PC-9 (cell line): ENCODE measurements at regions not wholly inside any gene's neighbourhood (a gene's known extent, or its start where the extent isn't known, plus 50 kb on each side); places are given as distances from the start of the nearest gene placed in this dataset.

Experiments used
- BruUV-seq: library from RNA; stranded (reverse); fragments of 400-500 nt; replicated peaks from 2 replicates; lab custom pipeline; 2021; lab: Mats Ljungman, UMichigan
- CTCF ChIA-PET: fragments of 300-600 bp; sonication (Branson Sonifier 250); formaldehyde crosslinking; loops from one replicate; lab custom pipeline; 2022; ENCODE audit warnings: antibody characterized with exemption; lab: Charles Lee
- POLR2A ChIA-PET: fragments of 300-600 bp; sonication (Branson Sonifier 250); formaldehyde crosslinking; loops from one replicate; lab custom pipeline; 2022; ENCODE audit warnings: antibody characterized with exemption; ENCODE audit not compliant: unreplicated experiment; lab: Charles Lee
- DNase-seq, 2 experiments: peaks; one replicate each; pipeline versions ENCODE4 v3.0.0 to v3.0.0-alpha.2; 2015 to 2022; ENCODE audit warnings: mixed read lengths in 1 of 2
- H2AFZ ChIP-seq: fragments of 200-600 bp; sonication (generic); 2 replicates; pipeline ENCODE4 v1.8.1; 2017; ENCODE audit warnings: antibody characterized with exemption
- H3F3A ChIP-seq: fragments of 200-600 bp; sonication (generic); 2 replicates; pipeline ENCODE4 v1.8.1; 2017; ENCODE audit warnings: antibody characterized with exemption, mild to moderate bottlenecking, low read depth; ENCODE audit not compliant: insufficient read depth
- H3K27ac ChIP-seq: fragments of 200-600 bp; sonication (generic); 2 replicates; pipeline ENCODE4 v1.6.1; 2016; ENCODE audit warnings: mixed run types
- H3K27me3 ChIP-seq: fragments of 200-600 bp; sonication (generic); 2 replicates; pipeline ENCODE4 v1.6.1; 2016; ENCODE audit warnings: low read depth, mixed run types; ENCODE audit not compliant: insufficient read depth
- H3K36me3 ChIP-seq: fragments of 200-600 bp; sonication (generic); 2 replicates; pipeline ENCODE4 v1.6.1; 2016; ENCODE audit warnings: low read depth, mixed run types
- H3K4me1 ChIP-seq: fragments of 200-600 bp; sonication (generic); replicated peaks from 2 replicates; pipeline ENCODE4 v1.6.1; 2016; ENCODE audit warnings: mixed run types; ENCODE audit not compliant: insufficient read depth
- H3K4me2 ChIP-seq: fragments of 200-600 bp; sonication (generic); 2 replicates; pipeline ENCODE4 v1.6.1; 2017; ENCODE audit warnings: mixed run types
- H3K4me3 ChIP-seq: fragments of 200-600 bp; sonication (generic); 2 replicates; pipeline ENCODE4 v1.6.1; 2016; ENCODE audit warnings: mixed run types
- H3K79me2 ChIP-seq: fragments of 200-600 bp; sonication (generic); 2 replicates; pipeline ENCODE4 v1.6.1; 2017; ENCODE audit warnings: low read depth, mixed run types
- H3K9me2 ChIP-seq: fragments of 200-600 bp; sonication (generic); 2 replicates; pipeline ENCODE4 v1.8.1; 2017; ENCODE audit warnings: mild to moderate bottlenecking; ENCODE audit not compliant: insufficient read depth
- H3K9me3 ChIP-seq: fragments of 200-600 bp; sonication (generic); 2 replicates; pipeline ENCODE4 v1.8.1; 2016; ENCODE audit warnings: low read depth; ENCODE audit not compliant: insufficient read depth
- H4K20me1 ChIP-seq: fragments of 200-600 bp; sonication (generic); 2 replicates; pipeline ENCODE4 v1.8.1; 2017; ENCODE audit not compliant: insufficient read depth
- EZH2 ChIP-seq: fragments of 200-600 bp; sonication (generic); IDR thresholded peaks from 2 replicates; pipeline ENCODE4 v1.8.0; 2017; ENCODE audit warnings: antibody characterized with exemption, low read depth
- intact Hi-C: fragments of 100-400 bp; cut with micrococcal nuclease; formaldehyde crosslinking; loops from one replicate; pipeline ENCODE4 v1.10.0; 2022; ENCODE audit not compliant: unreplicated experiment
- TF ChIP-seq, protein P1 (sequence below): fragments of 200-600 bp; sonication (generic); conservative IDR thresholded peaks from 2 replicates; pipeline ENCODE4 v1.6.1; 2017; ENCODE audit warnings: mixed run types, antibody characterized with exemption, mild to moderate bottlenecking, moderate library complexity

DNA sequence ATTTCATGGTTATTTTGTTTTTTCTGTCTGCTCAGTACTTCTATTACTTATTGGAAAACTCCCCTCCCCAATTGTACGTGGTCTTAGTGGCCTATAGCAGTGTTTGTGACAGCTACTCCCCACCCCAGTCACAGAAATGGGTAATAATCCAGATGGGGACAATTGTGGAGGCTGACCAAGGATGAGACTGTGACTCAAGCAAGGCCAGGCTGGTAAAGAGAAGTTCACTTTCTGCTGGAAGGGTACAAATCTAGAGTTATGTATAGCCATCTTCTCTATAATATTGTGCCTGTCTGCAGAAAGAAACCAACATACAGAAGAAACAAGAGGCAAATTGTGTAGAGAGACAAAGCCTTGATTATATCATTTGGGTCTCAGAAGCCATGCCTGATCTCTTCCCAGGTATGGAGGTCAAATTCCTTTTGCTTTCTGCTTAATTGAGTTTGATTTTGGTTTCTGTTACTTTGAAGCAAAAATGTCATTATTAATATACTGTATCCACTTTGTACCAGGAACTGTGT lies 270.4 kb downstream of the HLX start:
- Histone ChIP-seq H3K27ac (no peak overlapping the region), H3F3A (no peaks in the 10 kb centered on the region), H3K4me2 (no peak overlapping the region), H3K9me3 (no peaks in the 10 kb centered on the region), H3K4me3 (no peak overlapping the region), H3K4me1 (no peaks in the 10 kb centered on the region), H3K27me3 (no peaks in the 10 kb centered on the region), H3K36me3 (no peaks in the 10 kb centered on the region), H2AFZ (no peak overlapping the region), H4K20me1 (no peaks in the 10 kb centered on the region), H3K9me2 (peaks cover 4% of the 10 kb centered on the region; the same call in 1 of the 2 replicates), H3K79me2 (no peaks in the 10 kb centered on the region)
- no peak for DNase-seq
- ChIA-PET POLR2A (interaction anchor here (0.7 kb wide), 1 partner anchor 404 kb away, joined by 14 read pairs; no protein-coding TSS in a partner anchor), CTCF (no interaction called here)
- intact Hi-C loops, result no loop called here
- TF ChIP-seq EZH2, result no peak
- TF ChIP-seq, protein P1, sequence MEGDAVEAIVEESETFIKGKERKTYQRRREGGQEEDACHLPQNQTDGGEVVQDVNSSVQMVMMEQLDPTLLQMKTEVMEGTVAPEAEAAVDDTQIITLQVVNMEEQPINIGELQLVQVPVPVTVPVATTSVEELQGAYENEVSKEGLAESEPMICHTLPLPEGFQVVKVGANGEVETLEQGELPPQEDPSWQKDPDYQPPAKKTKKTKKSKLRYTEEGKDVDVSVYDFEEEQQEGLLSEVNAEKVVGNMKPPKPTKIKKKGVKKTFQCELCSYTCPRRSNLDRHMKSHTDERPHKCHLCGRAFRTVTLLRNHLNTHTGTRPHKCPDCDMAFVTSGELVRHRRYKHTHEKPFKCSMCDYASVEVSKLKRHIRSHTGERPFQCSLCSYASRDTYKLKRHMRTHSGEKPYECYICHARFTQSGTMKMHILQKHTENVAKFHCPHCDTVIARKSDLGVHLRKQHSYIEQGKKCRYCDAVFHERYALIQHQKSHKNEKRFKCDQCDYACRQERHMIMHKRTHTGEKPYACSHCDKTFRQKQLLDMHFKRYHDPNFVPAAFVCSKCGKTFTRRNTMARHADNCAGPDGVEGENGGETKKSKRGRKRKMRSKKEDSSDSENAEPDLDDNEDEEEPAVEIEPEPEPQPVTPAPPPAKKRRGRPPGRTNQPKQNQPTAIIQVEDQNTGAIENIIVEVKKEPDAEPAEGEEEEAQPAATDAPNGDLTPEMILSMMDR, result no peak
- no TSS peak for BruUV-seq

DNA sequence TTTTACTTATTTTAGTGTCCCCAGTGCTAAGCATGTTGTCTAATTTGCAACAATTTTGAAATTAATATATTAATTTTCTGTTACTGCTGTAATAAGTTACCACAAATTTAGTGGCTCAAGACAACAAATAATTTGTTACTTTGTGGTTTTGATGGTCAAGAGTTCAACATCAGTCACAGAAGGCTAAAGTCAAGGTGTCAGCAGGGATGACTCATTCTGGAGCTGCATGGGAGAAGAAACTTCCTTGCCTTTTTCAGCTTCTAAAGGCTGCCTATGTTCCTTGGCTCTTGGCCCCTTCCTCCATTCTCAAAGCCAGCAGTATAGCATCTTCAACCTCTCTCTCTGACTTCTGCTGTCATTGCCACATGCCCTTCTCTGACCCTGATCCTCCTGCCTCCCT lies 271.8 kb downstream of the HLX start:
- ChIA-PET POLR2A (no interaction called here), CTCF (no interaction called here)
- DNase-seq, result no peak
- TF ChIP-seq, protein P1, result no peak
- TF ChIP-seq EZH2, result no peak
- H2AFZ ChIP-seq, result no peak overlapping the region
- no peaks in the 10 kb centered on the region for H4K20me1 ChIP-seq
- no peak overlapping the region for H3K27ac ChIP-seq
- intact Hi-C loops, result no loop called here
- H3K36me3 ChIP-seq, result no peaks in the 10 kb centered on the region
- BruUV-seq, result no TSS peak
- H3F3A ChIP-seq, result no peaks in the 10 kb centered on the region
- no peaks in the 10 kb centered on the region for H3K4me1 ChIP-seq
- no peaks in the 10 kb centered on the region for H3K79me2 ChIP-seq
- H3K9me2 ChIP-seq, result no peaks in the 10 kb centered on the region
- H3K9me3 ChIP-seq, result no peaks in the 10 kb centered on the region
- H3K27me3 ChIP-seq, result no peaks in the 10 kb centered on the region
- H3K4me2 ChIP-seq, result no peak overlapping the region
- no peak overlapping the region for H3K4me3 ChIP-seq

DNA sequence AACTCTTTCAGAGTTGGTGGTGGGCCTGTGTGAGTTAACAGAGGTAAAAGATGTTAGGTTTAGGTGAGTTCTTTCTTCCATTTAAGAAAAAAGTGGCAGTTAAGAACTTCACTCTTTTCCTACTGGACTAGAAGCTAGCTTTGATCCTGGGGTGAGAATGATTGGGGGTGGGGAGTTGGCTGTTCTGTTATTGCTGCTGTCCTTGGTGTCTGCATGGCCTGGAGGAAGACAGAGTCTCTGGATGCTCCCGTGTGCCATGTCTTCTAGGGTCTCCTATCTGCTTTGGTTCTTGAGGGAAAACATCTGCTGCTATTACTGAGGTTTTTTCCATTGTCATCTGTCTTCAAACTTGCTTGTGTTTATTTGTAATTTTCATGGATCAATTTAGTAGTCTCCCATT lies 275.7 kb downstream of the HLX start:
- Histone ChIP-seq H3K4me2 (no peak overlapping the region), H3K36me3 (no peaks in the 10 kb centered on the region), H3K27ac (no peak overlapping the region), H3F3A (no peaks in the 10 kb centered on the region), H4K20me1 (no peaks in the 10 kb centered on the region), H3K4me1 (no peaks in the 10 kb centered on the region), H3K9me2 (no peaks in the 10 kb centered on the region), H3K4me3 (no peak overlapping the region), H3K9me3 (no peaks in the 10 kb centered on the region), H3K27me3 (no peaks in the 10 kb centered on the region), H2AFZ (no peak overlapping the region), H3K79me2 (no peaks in the 10 kb centered on the region)
- TF ChIP-seq, protein P1, result no peak
- TF ChIP-seq EZH2, result no peak
- intact Hi-C loops, result no loop called here
- CTCF ChIA-PET, result no interaction called here
- BruUV-seq, result no TSS peak
- no peak for DNase-seq
- POLR2A ChIA-PET, result no interaction called here
